ENCODE measurements at regions not wholly inside any gene's neighbourhood (a gene's known extent, or its start where the extent isn't known, plus 50 kb on each side); places are given as distances from the start of the nearest gene placed in this dataset.

GRCh38 chr21:20735257-20735656, 263.0 kb upstream of the NCAM2 start:
- TF ChIP-seq EZH2 (IDR thresholded peaks at IDR 0.05; ENCODE audit: insufficient read depth, poor library complexity, severe bottlenecking) (no peak), EZH2phosphoT487 (IDR thresholded peaks at IDR 0.05; ENCODE audit: insufficient read depth, low read depth) (no peak)
